Gastrocnemius medialis (tissue), 4 donors: ENCODE measurements at regions not wholly inside any gene's neighbourhood (a gene's known extent, or its start where the extent isn't known, plus 50 kb on each side); places are given as distances from the start of the nearest gene placed in this dataset.

Source experiments
- CTCF ChIP-seq, 5 experiments: fragments of 450-650 bp in 3 of 5; fragments of 200-600 bp in 2 of 5; sonication (generic) in 2 of 5; IDR thresholded peaks in 4 of 5; conservative IDR thresholded peaks in 1 of 5; 1 replicate in 4 of 5; 2 replicates in 1 of 5; pipeline ENCODE4 v1.5.1; 2016 to 2019; ENCODE audit warnings: antibody characterized with exemption in 5 of 5, mild to moderate bottlenecking in 3 of 5, moderate library complexity in 3 of 5
- POLR2A ChIP-seq, 2 donors: fragments of 450-650 bp; IDR thresholded peaks; one replicate each; pipeline ENCODE4 v1.6.1; 2017; ENCODE audit warnings: antibody characterized with exemption in 2 of 2, mild to moderate bottlenecking in 2 of 2, moderate library complexity in 2 of 2

- TF ChIP-seq CTCF (IDR thresholded peaks at IDR 0.05 in 4 of 5, conservative IDR thresholded peaks at IDR 0.05 in 1 of 5) (no peak), POLR2A (IDR thresholded peaks at IDR 0.05) (no peak)
Observed at GRCh38 chr1:187634940-187635339, 806.2 kb downstream of the PLA2G4A start.
